ENCODE measurements at regions not wholly inside any gene's neighbourhood (a gene's known extent, or its start where the extent isn't known, plus 50 kb on each side); places are given as distances from the start of the nearest gene placed in this dataset.

GRCh38 chr4:170306208-170306607, 216.5 kb upstream of the AADAT start:
- peaks cover 5% of the 10 kb centered on the region; the same call in 1 of the 2 replicates for H3K9me3 Mint-ChIP-seq
- TF ChIP-seq TCF7 (CRISPR knock-in tag; IDR thresholded peaks at IDR 0.05; ENCODE audit: low read depth) (no peak), ZNF317 (CRISPR knock-in tag; IDR thresholded peaks at IDR 0.05; ENCODE audit: borderline replicate concordance, low read depth) (no peak), ATF3 (CRISPR knock-in tag; conservative IDR thresholded peaks at IDR 0.05) (no peak), FOXJ3 (CRISPR knock-in tag; IDR thresholded peaks at IDR 0.05; ENCODE audit: borderline replicate concordance) (no peak), TEAD1 (CRISPR knock-in tag; IDR thresholded peaks at IDR 0.05) (no peak)
- no peaks in the 10 kb centered on the region for H3K27me3 Mint-ChIP-seq (ENCODE audit: low read depth)
- H3K36me3 Mint-ChIP-seq: no peaks in the 10 kb centered on the region
- CTCF ChIA-PET: interaction anchor here (1.2 to 1.7 kb wide), 2 partner anchors 68 to 547 kb away, joined by 4 to 6 read pairs; no protein-coding TSS in a partner anchor
- peaks cover 6% of the 10 kb centered on the region; the same call in 1 of the 2 replicates for H3K4me1 Mint-ChIP-seq
- ATAC-seq (no peak), DNase-seq (ENCODE audit: low spot score) (no peak)
- no peak overlapping the region for H3K27ac Mint-ChIP-seq
- H3K4me3 Mint-ChIP-seq: no peak overlapping the region
- POLR2A ChIA-PET: no interaction called here

DNA sequence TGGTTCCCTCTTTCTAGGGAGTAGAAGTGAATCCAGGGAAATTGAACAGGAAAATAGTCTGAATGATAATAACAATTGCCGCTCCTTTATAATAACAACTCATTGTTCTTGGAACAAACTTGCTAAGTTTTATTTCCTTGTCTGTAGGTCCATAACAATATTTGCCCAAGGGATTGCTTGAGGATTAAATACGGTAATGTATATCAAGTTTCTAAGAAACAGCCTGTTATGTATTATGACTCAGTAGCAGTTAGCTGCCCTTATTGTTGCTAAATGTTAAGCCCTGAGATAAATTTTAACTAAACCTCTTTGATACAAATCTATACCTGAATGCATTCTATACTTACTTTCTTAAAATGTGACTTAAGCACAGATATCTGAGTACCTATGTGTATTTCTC, 215.9 kb upstream of the AADAT start:
- peaks cover 6% of the 10 kb centered on the region; the same call in 1 of the 2 replicates for H3K4me1 Mint-ChIP-seq
- H3K36me3 Mint-ChIP-seq: no peaks in the 10 kb centered on the region
- no peak overlapping the region for H3K4me3 Mint-ChIP-seq
- TF ChIP-seq E2F1 (CRISPR knock-in tag; IDR thresholded peaks at IDR 0.05) (no peak), USF1 (CRISPR knock-in tag; IDR thresholded peaks at IDR 0.05) (no peak), SMAD3 (CRISPR knock-in tag; IDR thresholded peaks at IDR 0.05; ENCODE audit: borderline replicate concordance) (no peak), RELA (CRISPR knock-in tag; IDR thresholded peaks at IDR 0.05; ENCODE audit: borderline replicate concordance) (no peak), ATF3 (CRISPR knock-in tag; conservative IDR thresholded peaks at IDR 0.05) (no peak), RORB (CRISPR knock-in tag; IDR thresholded peaks at IDR 0.05) (no peak), CBFB (CRISPR knock-in tag; IDR thresholded peaks at IDR 0.05; ENCODE audit: low read depth) (no peak), ERG (CRISPR knock-in tag; IDR thresholded peaks at IDR 0.05) (no peak), FOXK1 (CRISPR knock-in tag; IDR thresholded peaks at IDR 0.05) (no peak), GTF2I (CRISPR knock-in tag; conservative IDR thresholded peaks at IDR 0.05) (no peak), EMX1 (CRISPR knock-in tag; IDR thresholded peaks at IDR 0.05) (no peak), TEAD4 (CRISPR knock-in tag; IDR thresholded peaks at IDR 0.05) (no peak), ESRRA (CRISPR knock-in tag; IDR thresholded peaks at IDR 0.05; ENCODE audit: borderline replicate concordance) (no peak), ZNF263 (CRISPR knock-in tag; IDR thresholded peaks at IDR 0.05; ENCODE audit: low read depth) (no peak), ZNF219 (CRISPR knock-in tag; IDR thresholded peaks at IDR 0.05; ENCODE audit: borderline replicate concordance) (no peak), PRRX2 (CRISPR knock-in tag; IDR thresholded peaks at IDR 0.05) (no peak)
- TF ChIP-seq, protein P1, sequence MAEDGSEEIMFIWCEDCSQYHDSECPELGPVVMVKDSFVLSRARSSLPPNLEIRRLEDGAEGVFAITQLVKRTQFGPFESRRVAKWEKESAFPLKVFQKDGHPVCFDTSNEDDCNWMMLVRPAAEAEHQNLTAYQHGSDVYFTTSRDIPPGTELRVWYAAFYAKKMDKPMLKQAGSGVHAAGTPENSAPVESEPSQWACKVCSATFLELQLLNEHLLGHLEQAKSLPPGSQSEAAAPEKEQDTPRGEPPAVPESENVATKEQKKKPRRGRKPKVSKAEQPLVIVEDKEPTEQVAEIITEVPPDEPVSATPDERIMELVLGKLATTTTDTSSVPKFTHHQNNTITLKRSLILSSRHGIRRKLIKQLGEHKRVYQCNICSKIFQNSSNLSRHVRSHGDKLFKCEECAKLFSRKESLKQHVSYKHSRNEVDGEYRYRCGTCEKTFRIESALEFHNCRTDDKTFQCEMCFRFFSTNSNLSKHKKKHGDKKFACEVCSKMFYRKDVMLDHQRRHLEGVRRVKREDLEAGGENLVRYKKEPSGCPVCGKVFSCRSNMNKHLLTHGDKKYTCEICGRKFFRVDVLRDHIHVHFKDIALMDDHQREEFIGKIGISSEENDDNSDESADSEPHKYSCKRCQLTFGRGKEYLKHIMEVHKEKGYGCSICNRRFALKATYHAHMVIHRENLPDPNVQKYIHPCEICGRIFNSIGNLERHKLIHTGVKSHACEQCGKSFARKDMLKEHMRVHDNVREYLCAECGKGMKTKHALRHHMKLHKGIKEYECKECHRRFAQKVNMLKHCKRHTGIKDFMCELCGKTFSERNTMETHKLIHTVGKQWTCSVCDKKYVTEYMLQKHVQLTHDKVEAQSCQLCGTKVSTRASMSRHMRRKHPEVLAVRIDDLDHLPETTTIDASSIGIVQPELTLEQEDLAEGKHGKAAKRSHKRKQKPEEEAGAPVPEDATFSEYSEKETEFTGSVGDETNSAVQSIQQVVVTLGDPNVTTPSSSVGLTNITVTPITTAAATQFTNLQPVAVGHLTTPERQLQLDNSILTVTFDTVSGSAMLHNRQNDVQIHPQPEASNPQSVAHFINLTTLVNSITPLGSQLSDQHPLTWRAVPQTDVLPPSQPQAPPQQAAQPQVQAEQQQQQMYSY (CRISPR knock-in tag; IDR thresholded peaks at IDR 0.05): no peak
- TF ChIP-seq, protein P2, sequence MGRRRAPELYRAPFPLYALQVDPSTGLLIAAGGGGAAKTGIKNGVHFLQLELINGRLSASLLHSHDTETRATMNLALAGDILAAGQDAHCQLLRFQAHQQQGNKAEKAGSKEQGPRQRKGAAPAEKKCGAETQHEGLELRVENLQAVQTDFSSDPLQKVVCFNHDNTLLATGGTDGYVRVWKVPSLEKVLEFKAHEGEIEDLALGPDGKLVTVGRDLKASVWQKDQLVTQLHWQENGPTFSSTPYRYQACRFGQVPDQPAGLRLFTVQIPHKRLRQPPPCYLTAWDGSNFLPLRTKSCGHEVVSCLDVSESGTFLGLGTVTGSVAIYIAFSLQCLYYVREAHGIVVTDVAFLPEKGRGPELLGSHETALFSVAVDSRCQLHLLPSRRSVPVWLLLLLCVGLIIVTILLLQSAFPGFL (CRISPR knock-in tag; IDR thresholded peaks at IDR 0.05; ENCODE audit: borderline replicate concordance): no peak
- TF ChIP-seq, protein P3, sequence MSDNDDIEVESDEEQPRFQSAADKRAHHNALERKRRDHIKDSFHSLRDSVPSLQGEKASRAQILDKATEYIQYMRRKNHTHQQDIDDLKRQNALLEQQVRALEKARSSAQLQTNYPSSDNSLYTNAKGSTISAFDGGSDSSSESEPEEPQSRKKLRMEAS (CRISPR knock-in tag; IDR thresholded peaks at IDR 0.05): no peak
- H3K9me3 Mint-ChIP-seq: peaks cover 5% of the 10 kb centered on the region; the same call in 1 of the 2 replicates
- ChIA-PET POLR2A (no interaction called here), CTCF (interaction anchor here (1.7 kb wide), 1 partner anchor 69 kb away, joined by 6 read pairs; no protein-coding TSS in a partner anchor)
- DNase-seq (ENCODE audit: low spot score): no peak
- H3K27ac Mint-ChIP-seq: no peak overlapping the region
- no peak for ATAC-seq
- H3K27me3 Mint-ChIP-seq (ENCODE audit: low read depth): no peaks in the 10 kb centered on the region
